M059J (cell line): ENCODE measurements at regions not wholly inside any gene's neighbourhood (a gene's known extent, or its start where the extent isn't known, plus 50 kb on each side); places are given as distances from the start of the nearest gene placed in this dataset.

Experiments
- DNase-seq: peaks from one replicate; pipeline ENCODE4 v3.0.0-alpha.2; 2012; ENCODE audit warnings: low read depth

DNA sequence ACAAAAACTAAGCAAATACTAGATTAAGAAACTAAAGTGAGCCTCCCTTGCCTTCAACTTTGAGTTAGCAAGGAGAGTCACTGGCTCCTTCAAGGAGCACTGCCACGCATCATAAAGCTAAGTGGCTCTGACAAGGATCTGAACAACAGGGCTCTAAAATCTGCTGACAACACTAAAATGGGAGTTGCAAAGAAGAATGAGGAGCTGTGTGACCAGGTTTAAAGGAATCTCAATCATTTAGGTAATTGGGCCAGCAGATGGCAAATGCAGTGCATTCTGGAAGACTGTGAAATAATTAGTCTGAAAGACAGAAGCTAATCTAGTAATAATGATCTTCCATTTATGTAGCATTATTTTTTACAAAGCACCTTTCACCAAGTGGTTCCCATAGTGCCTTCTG, 297.0 kb upstream of the TAS2R1 start:
- DNase-seq = peak; percentile 83

DNA sequence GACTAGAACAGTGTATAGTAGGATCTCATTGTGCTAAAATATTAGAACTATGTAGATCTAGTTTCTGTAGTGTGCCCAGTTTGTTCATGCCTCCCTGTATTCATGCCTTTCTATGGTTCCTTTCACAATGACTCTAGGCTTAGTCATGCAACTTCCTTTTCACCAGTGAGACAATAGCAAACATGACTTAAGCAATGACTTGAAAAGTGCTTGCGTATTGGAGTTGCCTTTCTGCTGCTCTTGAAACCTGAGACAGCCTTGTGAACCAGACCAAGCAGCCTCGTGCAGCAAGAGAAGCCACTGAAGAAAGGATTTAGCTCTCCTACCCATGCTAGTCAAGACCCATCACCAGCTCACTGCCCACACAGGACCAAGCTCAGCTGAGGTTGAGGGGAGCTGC, 294.5 kb upstream of the TAS2R1 start:
- DNase-seq = peak; percentile 98

DNA sequence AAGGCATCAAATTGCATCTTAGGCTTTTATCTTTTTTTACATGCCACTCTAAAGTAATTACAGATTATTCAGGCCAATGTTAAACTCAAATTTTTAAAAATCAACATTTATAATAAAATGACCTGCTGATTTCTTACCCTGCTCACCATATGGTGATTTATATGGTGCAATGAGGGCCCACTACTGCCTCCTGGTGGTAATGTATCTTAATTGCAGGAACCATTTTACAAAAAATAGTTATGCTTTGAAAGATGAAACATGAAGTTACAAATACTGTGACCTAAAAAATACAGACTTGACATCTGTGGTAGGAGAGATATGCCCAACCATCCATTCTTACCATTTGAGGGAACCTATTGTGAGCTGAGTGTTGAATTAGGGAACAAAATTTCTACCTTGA, 292.6 kb upstream of the TAS2R1 start:
- no peak for DNase-seq

DNA sequence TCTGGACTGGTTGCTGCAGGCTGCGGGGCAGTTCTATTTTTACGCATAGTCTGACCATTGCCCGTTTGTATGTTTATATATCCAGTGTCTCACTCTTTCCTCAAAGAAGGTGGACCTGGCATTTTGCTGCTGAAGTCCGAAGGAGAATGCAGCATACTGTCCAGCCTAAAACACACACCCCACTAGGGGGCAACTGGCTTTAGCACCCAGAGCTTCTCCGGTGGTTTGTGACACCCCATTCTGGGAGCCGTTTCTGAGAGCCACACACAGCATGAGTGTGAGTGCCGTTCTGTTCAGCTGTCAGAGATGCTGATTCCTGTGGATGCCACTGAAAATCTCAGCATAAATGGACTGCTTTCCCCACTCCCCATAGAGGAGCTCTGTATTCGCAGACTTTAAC, 290.5 kb upstream of the TAS2R1 start:
- no peak for DNase-seq

DNA sequence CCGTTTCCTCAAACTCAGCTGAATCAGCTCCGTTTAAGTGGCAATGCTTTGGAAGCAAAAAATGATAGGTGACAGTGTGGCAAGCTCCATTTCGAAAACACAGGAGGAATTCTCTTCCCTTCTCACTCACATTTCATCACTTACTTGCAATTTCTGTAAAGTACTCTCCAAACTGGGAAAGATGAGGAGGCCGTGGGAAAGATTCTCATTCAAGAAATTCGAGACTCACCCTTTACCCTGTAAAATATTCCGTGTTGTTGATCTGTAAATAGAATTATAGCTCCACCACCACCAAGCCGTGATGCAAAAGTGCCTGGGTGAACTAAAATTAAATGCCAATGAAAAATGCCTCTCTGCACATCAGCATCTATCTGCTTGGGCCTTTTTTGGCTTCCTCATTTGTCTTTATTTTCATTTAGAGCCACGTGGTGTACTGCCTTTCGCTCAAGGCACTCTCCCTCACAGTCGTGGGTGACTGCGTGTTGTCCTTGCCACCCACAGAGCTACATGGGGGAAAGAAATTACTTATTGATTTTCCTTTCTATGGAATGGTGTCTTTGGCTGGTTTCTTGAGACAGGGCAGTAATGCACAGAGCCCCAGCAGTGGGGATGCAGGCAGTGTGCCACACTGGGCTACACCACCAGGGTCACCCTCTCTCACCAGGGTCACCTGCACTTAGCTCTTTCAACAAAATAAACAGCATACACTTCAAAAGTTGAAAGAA, 289.3 kb upstream of the TAS2R1 start:
- DNase-seq = no peak

DNA sequence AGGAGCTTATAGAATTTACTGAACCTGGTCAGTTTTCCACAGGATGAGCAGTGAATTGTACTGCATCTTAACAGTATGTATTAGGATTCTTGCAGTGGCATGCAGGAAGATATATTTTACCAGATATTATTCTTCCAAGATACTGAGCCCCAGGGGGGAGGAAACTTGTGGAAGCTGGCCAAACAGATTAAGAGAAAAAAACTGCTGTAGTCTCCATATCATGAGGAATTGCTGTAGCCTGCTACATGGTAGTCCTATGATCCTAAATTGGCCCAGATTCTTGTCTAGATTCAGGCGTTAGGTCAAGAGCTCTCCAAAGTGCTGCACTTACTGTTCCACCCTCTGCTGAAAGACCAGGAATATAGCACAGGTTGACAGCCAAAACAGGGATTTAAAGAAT, 275.5 kb upstream of the TAS2R1 start:
- no peak for DNase-seq

DNA sequence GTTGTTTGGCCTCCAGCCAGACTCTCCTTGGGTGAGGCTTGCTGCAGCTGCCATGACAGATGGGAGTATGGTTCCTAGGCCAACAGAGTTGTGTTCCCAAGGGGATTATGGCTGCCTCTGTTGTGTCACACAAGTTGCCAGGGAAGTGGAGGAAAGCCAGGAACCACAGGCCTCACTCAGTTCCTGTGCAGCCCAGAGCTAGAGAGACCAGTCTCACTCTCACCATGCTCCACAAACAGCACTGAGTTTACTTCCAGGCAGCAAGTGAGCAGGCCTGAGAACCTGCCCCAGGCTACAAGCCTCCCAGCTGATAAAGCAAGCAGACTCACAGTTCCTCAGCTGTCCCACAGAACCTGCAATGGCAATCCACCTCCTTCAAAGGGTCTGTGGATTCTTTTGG, 273.6 kb upstream of the TAS2R1 start:
- peak; percentile 91 for DNase-seq

DNA sequence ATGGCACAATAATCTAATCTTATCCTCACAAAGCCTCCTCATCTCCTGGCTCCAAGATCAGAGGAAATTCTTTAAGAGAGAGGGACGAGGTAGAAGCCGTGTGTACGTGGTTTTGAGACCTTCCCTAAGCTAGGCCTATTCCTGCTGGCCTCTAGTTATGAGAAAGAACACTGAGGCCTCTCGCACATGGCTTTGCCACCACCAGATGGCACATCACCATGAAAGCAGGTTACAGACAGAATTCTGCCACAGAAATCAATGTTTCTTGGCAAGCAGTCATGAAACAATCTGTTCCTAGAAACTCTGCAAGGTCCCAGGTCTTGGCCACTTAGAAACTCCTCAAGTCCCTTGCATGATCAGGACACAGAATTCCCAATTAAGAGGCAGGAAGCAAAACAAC, 268.2 kb upstream of the TAS2R1 start:
- peak; percentile 61 for DNase-seq

DNA sequence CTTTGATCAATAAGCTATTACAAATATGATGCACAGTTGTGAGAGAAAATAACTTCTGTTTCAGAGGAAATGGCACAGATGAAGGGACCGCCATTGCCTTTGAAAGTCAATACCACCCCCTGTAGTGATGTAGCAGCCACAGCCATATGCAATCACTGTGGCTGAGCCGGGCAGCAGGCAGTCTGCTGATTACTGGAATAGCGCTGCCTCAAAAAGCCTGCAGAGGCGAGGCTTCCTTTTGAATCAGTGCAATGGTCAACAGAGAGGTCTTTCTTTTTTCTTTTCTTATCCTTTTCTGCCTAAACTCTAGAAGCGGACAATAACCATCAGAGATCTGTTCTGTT, 265.1 kb upstream of the TAS2R1 start:
- no peak for DNase-seq

DNA sequence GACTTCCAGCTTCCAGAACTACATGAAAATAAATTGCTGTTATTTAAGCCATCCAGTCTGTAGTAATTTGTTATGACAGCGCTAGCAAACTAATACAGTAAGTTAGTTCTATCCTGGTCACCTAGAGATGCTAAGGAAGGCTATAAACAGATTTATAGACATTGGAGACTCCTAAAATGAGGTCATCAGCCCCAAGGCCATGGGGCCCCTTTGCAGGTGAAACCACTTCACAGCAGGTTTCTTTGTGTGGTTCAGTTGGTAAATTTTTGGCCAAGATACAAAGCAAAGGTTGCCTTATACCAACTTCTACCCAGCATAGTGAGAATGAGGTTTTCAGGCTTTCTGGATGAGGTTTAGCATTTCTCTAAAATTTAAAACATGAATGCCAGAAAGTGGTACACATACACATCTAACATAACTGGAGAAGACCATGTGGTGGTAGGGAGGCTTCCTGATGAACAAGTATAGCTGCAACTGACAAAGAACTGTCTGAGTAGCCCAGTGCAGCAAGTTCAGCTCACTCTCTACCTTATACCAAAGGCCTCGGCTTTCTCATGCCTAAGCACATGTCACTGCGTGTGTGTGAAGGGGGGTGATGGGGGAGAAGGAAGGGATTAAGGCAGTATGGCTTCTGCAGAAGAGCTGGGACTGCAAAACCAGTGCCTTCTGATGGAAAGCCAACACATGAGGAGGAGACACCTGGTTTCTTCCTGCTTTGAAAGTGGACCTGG, 264.6 kb upstream of the TAS2R1 start:
- peak; percentile 68 for DNase-seq

DNA sequence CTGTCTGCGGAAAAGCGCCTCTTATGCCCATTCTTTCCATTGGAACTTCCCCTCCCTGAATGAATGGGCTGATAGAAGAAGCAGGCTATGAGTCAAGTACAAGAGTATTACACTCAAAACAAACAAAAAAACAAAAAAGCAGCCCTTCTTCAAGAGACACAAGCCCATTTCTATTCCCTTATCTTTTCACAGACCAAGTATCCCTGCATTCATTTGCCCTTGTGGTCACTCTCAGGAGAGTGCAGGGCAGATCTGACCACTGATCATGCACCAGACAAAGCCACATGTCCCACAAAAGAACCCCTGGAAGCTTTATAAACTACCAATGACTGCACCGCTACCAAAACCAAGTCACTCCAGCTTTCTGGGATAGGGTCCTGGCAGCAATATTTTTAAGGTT, 262.5 kb upstream of the TAS2R1 start:
- peak; percentile 68 for DNase-seq

DNA sequence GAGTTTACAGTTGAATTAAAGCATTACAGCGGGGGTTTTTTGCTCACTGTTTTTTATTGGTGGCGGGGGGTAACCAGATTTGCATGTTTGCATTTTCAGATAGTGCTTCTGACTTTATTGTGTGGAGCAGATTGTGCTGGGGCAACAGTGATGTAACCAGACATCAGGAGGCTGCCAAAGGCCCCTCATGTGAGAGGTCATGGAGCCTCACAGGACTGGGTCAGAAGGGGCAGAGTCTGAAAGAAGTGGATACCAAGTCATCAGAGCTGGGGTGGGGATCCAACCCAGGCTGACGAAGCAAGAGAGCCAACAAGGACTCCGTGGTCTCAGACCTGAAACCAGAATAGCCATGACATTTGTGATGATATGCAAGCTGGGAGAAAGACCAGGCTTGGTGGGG, 259.4 kb upstream of the TAS2R1 start:
- no peak for DNase-seq

DNA sequence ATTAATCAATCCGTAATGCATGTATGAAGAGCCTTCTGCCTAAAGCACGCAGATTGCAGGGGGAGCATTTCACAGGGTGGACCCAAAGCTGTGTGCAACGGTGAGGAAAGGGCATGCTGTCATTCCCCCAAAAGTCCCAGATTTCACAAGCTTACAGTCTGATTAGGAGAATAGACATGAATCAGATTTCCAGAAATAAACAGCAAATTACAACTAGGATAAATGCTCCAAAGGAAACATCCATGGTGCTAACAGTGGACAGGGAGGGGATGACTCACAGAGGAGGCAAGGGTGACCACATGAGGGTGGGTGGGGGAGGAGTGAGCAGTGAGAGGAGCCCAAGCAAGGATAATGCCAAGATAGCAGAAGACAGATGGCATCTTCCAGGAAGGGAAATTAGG, 258.4 kb upstream of the TAS2R1 start:
- DNase-seq = peak; percentile 91

DNA sequence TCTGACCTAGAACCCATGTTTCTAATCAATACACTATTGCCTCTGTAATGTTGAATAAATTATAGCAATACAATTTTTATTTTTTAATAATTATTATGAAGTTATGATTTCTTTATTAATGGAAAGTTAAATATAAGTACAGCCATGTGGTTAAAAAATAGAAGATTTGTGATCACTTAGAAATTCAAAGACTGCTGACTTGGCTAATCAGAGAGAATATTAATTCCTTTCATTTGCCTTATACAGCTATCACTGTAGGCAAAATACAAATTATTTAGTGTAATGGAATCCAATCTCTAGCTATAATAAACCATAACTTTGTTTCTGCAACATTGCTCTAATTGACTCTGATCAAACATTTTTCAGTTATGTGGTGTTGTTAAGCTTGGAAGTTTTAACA, 255.0 kb upstream of the TAS2R1 start:
- DNase-seq = no peak

DNA sequence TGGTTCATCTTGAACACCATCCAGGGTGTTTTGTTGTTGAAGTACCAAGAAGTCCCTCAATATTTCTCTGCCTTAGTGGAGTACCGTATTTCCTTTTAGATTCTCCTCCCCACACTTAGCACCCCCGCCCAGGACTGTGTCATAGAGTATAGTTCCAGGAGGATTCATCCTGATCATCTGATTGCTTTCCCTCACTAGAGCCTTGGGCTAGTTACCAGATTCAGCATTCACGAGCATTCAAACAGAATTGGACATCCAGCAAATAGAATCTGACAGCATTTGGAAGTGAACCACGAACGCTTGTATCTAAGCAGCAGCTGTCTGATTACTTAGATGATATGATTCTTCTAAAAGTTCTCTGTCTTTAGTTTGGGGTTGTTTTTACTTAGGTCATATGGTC, 248.1 kb upstream of the TAS2R1 start:
- DNase-seq = no peak

DNA sequence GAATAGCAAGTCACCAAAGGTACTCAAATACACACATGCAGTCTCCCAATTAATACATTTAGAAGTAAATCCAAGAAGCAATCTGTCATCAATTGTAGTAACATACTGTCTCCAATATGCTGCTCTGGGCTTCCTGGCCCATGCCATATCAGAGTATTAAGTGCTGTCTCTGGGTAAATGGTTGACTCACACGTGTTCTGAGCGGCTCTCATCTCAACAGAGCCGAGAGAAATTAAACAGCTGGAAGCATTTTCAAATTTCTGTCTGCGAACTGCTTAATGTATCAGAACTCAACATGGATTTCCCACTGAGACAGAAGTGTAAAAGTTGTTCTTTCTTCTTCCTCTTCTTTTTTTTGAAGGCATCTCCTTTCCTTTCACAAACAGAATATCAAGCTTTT, 247.3 kb upstream of the TAS2R1 start:
- DNase-seq = no peak

DNA sequence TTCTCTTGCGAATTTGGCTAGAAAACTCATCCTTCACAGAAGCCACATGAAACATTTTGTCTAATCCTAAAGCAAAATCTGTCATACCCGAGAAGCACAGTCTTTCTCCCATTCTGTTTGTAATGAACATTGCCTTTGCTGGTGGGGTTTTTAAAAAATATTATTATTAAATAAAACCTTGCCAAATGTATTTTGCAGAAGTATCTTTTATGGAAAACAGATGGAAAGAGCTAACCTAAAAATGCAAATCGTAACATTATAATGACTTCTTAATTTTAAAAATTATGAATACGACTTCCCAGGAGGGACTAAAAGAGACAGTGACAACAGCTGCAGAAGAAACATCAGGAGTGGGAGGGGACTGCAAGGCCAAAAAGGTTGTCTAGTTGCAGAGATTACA, 246.3 kb upstream of the TAS2R1 start:
- DNase-seq = no peak

DNA sequence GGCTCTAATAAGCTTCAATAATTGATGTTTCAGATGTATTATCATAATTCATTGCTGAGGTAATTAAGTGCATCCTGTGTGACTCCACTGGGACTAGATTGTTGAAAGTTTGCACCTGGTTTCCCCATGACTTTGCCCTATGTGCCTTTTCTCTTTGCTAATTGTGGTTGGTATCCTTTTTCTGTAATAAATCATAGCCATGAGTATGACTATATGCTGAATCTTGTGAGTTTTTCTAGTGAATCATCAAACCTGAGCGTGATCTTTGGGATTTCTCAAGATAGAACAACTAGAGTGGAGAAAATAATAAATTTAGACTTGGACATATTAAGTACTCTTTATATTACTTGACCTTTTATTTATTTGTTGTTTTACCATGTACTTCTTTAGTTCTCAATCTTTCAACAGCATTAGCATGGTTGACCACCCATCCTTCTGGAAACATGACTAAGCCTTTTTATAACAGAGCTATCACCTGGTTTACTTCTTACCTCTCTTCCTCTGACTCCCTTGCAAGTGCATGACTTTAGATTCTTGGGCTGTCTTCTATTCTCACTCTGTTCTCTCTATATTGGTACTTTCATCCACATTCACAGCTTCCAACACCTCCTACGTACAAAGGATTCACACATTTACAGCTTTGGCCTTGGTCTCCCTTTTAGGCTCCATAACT, 239.6 kb upstream of the TAS2R1 start:
- peak; percentile 93 for DNase-seq

DNA sequence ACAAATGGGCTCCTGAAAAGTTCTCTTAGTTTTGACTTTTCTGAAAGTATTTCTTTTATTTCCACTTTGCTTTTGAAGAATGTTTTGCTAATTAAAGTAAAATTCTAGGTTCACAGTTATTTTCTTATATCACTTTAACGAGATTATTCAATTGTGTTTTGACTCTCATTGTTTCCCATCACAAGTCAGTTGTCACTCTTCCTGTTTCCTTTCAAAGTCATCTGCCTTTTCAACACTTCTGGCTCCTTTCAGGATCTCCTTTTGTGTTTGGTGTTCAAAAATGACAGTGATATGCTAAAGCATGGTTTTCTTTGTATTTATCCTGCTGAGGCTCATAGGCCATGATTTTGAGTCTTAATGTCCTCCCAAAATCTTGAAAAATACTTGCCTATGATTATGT, 235.4 kb upstream of the TAS2R1 start:
- no peak for DNase-seq

DNA sequence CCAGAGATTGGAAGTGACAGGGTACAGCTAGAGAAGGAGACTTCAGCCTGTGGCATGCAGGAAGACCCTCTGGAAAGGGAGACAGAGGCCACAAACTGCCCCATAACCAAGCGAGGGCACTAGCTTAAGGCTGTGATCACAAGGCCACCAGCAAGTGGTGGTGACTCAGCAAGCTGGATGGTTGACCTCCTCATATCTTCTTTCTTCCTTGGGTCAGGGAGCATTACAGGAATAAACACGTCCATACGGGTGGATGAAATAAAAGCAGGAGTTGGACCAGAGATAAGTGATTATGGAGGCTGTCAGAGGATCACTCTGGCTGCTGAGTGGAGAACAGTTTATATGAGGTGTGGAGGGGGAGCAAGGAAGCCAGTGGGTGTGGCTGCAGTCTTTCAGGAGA, 234.6 kb upstream of the TAS2R1 start:
- peak; percentile 70 for DNase-seq

DNA sequence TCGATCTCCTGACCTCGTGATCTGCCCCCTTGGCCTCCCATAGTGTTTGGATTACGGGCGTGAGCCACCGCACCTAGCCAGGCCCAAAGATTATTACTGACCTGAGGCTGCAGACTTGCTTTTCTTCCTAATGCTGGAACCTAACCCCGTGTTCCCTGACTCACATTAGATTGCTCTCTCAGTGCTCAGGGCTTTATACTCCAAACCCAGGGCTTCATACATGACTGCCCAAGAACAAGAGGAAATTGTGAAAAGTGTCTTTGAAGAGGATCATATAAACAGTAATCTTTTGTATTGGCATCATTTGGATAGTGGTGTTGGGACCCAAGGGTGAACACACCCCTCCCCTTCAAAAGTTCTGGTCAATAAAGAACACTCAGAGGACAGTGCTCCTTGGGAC, 233.3 kb upstream of the TAS2R1 start:
- DNase-seq = no peak

DNA sequence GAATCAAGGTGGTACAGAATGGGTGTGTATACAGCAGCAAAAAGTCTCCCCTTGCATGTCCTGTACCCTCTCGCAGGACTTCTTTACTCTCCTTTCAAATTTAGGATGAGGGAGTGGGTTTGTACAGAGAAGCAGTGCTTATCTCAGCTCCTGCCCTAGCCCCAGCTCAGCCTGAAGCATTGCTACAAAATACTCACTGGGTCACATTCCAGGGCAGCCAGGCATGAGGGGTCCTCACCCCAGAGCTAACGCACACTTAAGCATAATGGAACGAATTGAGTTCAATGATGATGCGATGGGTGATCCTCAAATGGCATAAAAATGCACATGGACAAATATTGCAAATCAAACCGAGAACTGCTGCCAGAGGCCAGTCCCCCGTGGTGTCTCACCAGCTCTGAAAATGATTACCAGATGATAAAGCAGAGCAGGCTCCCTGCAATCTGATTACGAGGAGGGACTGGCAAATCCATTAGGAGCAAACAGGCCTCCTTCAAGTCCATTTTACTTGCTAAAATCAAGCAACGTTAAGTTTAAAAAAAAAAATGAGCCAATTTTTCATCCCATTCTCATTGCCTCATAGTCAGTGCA, 231.6 kb upstream of the TAS2R1 start:
- no peak for DNase-seq

DNA sequence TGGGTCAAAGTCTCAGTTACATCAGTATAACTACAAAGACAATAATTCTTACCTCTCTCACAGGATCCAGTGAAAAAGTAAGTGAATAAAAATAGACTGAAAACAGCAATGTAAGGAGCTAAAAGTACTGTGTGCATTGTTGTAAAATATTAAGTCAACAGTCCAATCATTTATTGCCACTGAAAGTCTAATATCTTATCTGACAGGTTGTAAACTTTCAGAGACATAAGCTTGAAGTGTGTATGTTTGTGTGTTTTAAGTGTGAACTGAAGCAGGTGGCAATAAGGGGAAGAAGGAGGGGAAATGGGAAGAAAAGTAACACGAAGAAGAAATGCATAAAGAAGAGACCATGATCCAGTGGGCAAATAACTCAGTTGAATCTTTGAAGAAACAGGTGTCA, 229.7 kb upstream of the TAS2R1 start:
- no peak for DNase-seq
